GM21360 (cell line): ENCODE measurements at regions not wholly inside any gene's neighbourhood (a gene's known extent, or its start where the extent isn't known, plus 50 kb on each side); places are given as distances from the start of the nearest gene placed in this dataset.

Source experiments
- ATAC-seq: cut with Tn5 transposase; IDR thresholded peaks from one replicate; pipeline ENCODE4 v1.9.1; 2021; ENCODE audit warnings: mild to moderate bottlenecking, moderate library complexity; ENCODE audit not compliant: unreplicated experiment

GRCh38 chr4:16278178-16278577, 51.9 kb upstream of the TAPT1 start:
- no peak for ATAC-seq
